Fibroblast of villous mesenchyme (primary cell): ENCODE measurements at regions not wholly inside any gene's neighbourhood (a gene's known extent, or its start where the extent isn't known, plus 50 kb on each side); places are given as distances from the start of the nearest gene placed in this dataset.

Source experiments
- DNase-seq: peaks from one replicate; pipeline ENCODE4 v3.0.0-alpha.2; 2010; ENCODE audit warnings: low read depth
- H3K4me3 ChIP-seq: 2 replicates; pipeline ENCODE4 v1.5.1; 2011; ENCODE audit warnings: low read depth, mild to moderate bottlenecking, low read length
- TF ChIP-seq, protein P1 (sequence below): IDR thresholded peaks from 2 replicates; pipeline ENCODE4 v1.5.1; 2012; ENCODE audit warnings: low read depth, mild to moderate bottlenecking, low read length; ENCODE audit not compliant: insufficient read depth

DNA sequence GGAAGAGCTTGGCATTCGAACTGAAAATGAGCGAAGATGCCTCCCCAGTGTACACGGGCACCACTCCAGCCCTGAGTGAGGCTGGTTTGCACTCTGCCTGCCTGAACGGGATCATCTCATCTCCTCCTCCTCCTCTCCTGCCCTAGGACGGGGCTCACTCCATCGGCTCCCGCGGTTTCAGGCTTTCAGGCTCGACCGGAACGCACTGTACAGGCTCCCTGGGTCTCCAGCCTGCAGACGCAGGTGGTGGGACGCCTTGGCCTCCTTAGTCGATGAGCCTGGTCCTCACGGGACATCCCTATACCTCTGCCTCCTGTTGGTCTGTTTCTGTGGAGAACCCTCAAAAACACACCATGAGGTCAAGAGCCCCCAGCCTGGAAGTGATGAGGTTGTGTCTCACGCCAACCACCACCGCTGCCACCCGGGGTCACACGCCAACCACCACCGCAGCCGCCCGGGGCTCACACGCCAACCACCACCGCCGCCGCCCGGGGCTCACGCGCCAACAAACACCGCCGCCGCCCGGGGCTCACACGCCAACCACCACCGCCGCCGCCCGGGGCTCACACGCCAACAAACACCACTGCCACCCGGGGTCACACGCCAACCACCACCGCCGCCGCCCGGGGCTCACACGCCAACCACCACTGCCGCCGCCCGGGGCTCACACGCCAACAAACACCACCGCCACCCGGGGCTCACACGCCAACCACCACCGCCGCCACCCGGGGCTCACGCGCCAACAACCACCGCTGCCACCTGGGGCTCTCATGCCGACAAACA, 56.3 kb downstream of the FOXL3 start:
- H3K4me3 ChIP-seq = no peak overlapping the region
- no peak for DNase-seq
- TF ChIP-seq, protein P1, sequence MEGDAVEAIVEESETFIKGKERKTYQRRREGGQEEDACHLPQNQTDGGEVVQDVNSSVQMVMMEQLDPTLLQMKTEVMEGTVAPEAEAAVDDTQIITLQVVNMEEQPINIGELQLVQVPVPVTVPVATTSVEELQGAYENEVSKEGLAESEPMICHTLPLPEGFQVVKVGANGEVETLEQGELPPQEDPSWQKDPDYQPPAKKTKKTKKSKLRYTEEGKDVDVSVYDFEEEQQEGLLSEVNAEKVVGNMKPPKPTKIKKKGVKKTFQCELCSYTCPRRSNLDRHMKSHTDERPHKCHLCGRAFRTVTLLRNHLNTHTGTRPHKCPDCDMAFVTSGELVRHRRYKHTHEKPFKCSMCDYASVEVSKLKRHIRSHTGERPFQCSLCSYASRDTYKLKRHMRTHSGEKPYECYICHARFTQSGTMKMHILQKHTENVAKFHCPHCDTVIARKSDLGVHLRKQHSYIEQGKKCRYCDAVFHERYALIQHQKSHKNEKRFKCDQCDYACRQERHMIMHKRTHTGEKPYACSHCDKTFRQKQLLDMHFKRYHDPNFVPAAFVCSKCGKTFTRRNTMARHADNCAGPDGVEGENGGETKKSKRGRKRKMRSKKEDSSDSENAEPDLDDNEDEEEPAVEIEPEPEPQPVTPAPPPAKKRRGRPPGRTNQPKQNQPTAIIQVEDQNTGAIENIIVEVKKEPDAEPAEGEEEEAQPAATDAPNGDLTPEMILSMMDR = no peak

DNA sequence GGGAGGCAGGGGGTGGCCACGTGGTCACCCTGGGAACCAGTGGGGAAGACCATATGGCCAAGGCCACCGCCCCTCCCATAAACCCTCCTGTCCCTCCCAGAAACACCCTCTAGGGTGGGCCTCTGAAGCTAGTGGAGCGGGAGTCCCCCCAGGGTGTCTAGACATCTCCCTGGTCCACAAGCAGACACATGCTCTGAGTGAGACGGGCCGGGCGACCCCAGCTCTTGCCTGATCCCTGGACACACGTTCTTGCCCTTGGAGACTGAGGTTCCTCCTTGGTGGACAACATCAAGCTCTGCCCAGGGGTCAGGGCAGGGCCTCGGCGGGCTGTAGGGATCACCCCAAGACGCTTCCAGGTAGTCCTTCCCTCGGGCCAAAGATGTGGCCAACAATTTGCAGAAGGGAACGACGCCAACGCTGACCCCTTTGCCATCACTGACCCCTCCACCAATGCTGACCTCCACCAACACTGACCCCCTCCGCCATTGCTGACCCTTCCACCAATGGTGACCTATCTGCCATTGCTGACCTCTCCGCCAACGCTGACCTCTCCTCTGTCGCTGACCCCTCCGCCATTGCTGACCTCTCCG, 57.1 kb downstream of the FOXL3 start:
- DNase-seq = no peak
- TF ChIP-seq, protein P1 = no peak
- no peak overlapping the region for H3K4me3 ChIP-seq

DNA sequence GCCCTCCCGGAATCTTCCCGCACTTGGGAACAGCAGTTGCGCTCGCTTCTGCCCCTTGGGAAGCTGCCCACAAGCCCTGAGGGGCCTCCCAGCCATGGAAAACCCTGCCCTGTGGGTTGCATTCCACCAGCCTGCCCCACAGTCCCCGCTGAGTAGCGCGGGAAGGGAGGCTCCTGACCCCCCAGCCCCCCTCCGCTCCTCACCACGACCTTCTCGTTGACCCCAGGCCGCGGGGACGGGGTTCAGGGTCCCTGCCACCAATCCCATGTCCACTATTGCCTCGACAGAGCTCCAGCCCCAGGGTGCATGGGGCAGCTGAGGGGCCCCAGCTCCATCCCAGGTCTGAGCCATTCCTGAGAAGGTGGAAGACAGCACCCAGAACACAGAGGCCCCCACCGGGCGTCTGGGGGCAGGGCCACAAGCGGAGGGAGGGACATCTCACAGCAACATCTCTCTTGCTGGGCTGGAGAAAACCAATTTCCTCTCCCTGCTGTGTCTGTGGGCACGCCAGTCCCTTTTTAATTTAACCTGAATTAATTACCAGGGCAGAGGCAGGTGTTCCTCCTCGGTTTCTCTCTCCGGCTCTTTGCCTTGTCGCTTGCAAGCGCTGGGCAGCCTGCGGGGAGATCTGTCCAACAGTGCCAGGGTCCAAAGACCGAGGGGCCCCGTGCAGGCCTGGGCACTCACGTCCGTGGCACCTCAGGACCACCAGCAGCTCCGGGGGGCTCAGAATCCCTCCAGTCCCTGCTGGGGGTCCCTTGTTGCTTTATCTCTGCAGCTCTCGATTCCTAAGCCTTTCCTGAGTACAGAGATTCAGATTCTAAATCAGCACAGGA, 57.9 kb downstream of the FOXL3 start:
- no peak overlapping the region for H3K4me3 ChIP-seq
- DNase-seq = no peak
- TF ChIP-seq, protein P1 = no peak

DNA sequence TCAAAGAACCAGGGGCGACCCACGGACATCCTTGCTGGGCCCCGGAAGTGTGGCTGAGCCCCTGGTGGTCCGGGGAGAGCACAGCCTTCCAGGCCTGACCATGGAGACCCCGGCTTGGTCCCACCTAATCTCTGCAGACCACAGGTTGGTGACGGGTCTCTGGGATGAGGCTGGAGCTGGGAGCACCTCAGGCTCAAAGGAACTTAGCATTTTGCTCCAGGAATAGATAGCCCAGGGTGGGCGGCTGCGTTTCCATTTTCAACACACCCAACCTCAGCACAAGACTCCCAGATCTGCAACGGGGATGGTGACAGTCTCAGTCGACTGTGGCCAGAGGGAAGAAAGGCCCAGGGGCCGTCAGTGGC, 58.5 kb downstream of the FOXL3 start:
- DNase-seq = no peak
- TF ChIP-seq, protein P1 = no peak
- H3K4me3 ChIP-seq = no peak overlapping the region

DNA sequence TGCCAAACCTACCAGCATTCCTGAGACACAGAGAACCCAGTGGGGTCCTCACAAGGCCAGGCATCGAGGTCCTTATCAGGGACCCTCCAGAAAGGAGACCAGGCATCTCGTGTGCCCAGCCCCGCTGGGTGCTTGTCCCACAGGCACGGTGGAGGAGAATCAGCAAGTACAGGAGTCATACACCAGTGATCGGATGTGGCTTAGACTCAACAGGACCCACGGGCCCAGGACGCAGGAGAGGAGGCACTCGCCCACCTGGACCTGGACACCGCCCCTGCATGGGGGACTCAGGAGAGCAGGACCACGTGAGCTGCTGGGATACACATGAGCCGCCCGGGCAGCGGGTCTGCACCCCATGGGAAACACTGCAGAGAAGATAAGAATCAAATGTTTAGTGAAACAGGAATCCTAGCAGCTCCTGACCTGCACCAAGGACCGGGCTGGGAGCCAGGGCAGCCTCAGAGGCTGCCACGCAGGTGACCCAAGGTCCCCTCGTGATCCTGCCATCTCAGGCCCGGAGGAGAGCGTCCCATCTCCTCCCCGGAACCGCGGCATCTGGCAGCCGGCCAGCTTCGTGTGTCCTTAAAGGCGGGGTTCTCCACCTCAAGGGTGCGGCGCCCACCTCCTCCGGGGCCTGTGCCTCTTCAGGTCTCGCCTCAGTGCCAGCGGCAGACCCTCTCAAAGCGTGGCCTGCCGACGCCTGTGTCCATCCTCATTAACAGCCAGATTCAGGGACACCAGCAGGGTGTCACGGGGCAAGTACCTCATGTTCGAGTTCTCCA, 59.2 kb downstream of the FOXL3 start:
- TF ChIP-seq, protein P1 = no peak

DNA sequence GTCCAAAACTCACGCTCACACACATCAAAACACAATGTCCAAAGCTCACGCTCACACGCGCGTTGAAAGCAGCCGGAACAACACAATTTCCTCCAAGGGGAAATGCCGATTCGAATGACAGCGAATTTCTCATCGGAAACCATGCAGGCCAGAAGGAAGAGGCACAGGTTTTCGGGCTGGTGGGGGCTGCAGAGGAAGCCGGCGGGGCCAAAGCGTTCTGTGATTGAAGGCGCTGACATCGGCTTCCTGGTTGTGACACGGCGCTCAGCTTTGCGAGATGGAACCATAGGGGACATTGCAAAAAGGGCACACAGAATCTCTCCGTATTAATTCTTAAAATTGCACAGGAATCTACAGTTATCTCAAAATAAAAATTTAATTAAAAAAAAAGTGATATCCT, 61.3 kb downstream of the FOXL3 start:
- H3K4me3 ChIP-seq = no peak overlapping the region
- TF ChIP-seq, protein P1 = no peak
- no peak for DNase-seq

More for the DNA sequence above, 59.2 kb downstream of the FOXL3 start:
- H3K4me3 ChIP-seq = no peak overlapping the region
- no peak for DNase-seq
